ENCODE measurements at regions not wholly inside any gene's neighbourhood (a gene's known extent, or its start where the extent isn't known, plus 50 kb on each side); places are given as distances from the start of the nearest gene placed in this dataset.

GRCh38 chr18:60804415-60804814, 431.8 kb upstream of the MC4R start:
- no peak for DNase-seq

GRCh38 chr18:60809937-60810336, 437.4 kb upstream of the MC4R start:
- DNase-seq: peak in 1 of 2 experiments; percentile 6

- DNase-seq: no peak
Observed at GRCh38 chr18:60812921-60813320, 440.3 kb upstream of the MC4R start.

GRCh38 chr18:60826346-60826745, 453.8 kb upstream of the MC4R start:
- no peak for DNase-seq

- DNase-seq: no peak
Observed at GRCh38 chr18:60831971-60832370, 459.4 kb upstream of the MC4R start.

GRCh38 chr18:60838677-60839076, 466.1 kb upstream of the MC4R start:
- no peak for DNase-seq

- DNase-seq: no peak
Observed at GRCh38 chr18:60846396-60846795, 473.8 kb upstream of the MC4R start.

GRCh38 chr18:60847517-60847916, 474.9 kb upstream of the MC4R start:
- DNase-seq: no peak

GRCh38 chr18:60861575-60861974, 471.7 kb upstream of the CDH20 start:
- no peak for DNase-seq

GRCh38 chr18:60862988-60863387, 470.2 kb upstream of the CDH20 start:
- no peak for DNase-seq

GRCh38 chr18:60865801-60866200, 467.4 kb upstream of the CDH20 start:
- DNase-seq: no peak

GRCh38 chr18:60870261-60871153, 462.7 kb upstream of the CDH20 start:
- no peak for DNase-seq

GRCh38 chr18:60872434-60872833, 460.8 kb upstream of the CDH20 start:
- no peak for DNase-seq

- DNase-seq: no peak
Observed at GRCh38 chr18:60873708-60874107, 459.5 kb upstream of the CDH20 start.

- DNase-seq: no peak
Observed at GRCh38 chr18:60875957-60876507, 457.2 kb upstream of the CDH20 start.

GRCh38 chr18:60880184-60880583, 453.0 kb upstream of the CDH20 start:
- DNase-seq: no peak

- DNase-seq: no peak
Observed at GRCh38 chr18:60883587-60883986, 449.6 kb upstream of the CDH20 start.

- no peak for DNase-seq
Observed at GRCh38 chr18:60888071-60888624, 445.1 kb upstream of the CDH20 start.

- DNase-seq: no peak
Observed at GRCh38 chr18:60889442-60889841, 443.8 kb upstream of the CDH20 start.

GRCh38 chr18:60891936-60892335, 441.3 kb upstream of the CDH20 start:
- no peak for DNase-seq

- no peak for DNase-seq
Observed at GRCh38 chr18:60892441-60892840, 440.8 kb upstream of the CDH20 start.

GRCh38 chr18:60892855-60893254, 440.4 kb upstream of the CDH20 start:
- no peak for DNase-seq

- no peak for DNase-seq
Observed at GRCh38 chr18:60893355-60894097, 439.7 kb upstream of the CDH20 start.

Measured in NCI-H1930 (cell line).